ENCODE measurements at regions not wholly inside any gene's neighbourhood (a gene's known extent, or its start where the extent isn't known, plus 50 kb on each side); places are given as distances from the start of the nearest gene placed in this dataset.

GRCh38 chrX:5397409-5397808, 831.3 kb downstream of the NLGN4X start:
- FAIRE-seq = no peak

GRCh38 chrX:5390376-5390775, 838.3 kb downstream of the NLGN4X start:
- Histone ChIP-seq H3K9me3 (ENCODE audit: control insufficient read depth, low read depth, low read length) (peaks cover 2% of the 10 kb centered on the region), H3K79me2 (ENCODE audit: control insufficient read depth, insufficient read depth, low read length) (no peaks in the 10 kb centered on the region), H2AFZ (ENCODE audit: control insufficient read depth, low read length) (no peak overlapping the region), H3K27ac (ENCODE audit: control insufficient read depth, insufficient read depth, low read length) (no peak overlapping the region), H3K9ac (ENCODE audit: control insufficient read depth, extremely low read depth, insufficient read depth, low read length) (no peak overlapping the region), H3K9me1 (ENCODE audit: control insufficient read depth, extremely low read depth, insufficient read depth, low read length) (no peaks in the 10 kb centered on the region), H3K36me3 (ENCODE audit: control insufficient read depth in 2 of 2, extremely low read depth in 1 of 2, insufficient read depth in 2 of 2, low read length in 2 of 2) (no peaks in the 10 kb centered on the region), H4K20me1 (ENCODE audit: control insufficient read depth, extremely low read depth, insufficient read depth, low read length) (no peaks in the 10 kb centered on the region), H3K27me3 (ENCODE audit: control insufficient read depth, extremely low read depth, insufficient read depth, low read length) (no peaks in the 10 kb centered on the region), H3K4me1 (ENCODE audit: control insufficient read depth, extremely low read depth, insufficient read depth, low read length) (no peaks in the 10 kb centered on the region), H3K4me3 (ENCODE audit: control insufficient read depth in 2 of 3, extremely low read depth in 1 of 3, insufficient read depth in 2 of 3, low read depth in 1 of 3, low read length in 3 of 3) (no peak overlapping the region), H3K4me2 (ENCODE audit: control insufficient read depth, extremely low read depth, insufficient read depth, low read depth, low read length) (no peak overlapping the region)
- DNase-seq (ENCODE audit: low read depth, low spot score) = no peak
- TF ChIP-seq CTCF (optimal IDR thresholded peaks at IDR 0.05 in 1 of 3, IDR thresholded peaks at IDR 0.05 in 1 of 3, conservative IDR thresholded peaks at IDR 0.05 in 1 of 3; ENCODE audit: extremely low read depth in 1 of 3, insufficient read depth in 2 of 3, low read length in 3 of 3) = no peak
- TF ChIP-seq EZH2 (IDR thresholded peaks at IDR 0.05; ENCODE audit: low read length) = no peak
- no peak for FAIRE-seq
- dilution Hi-C loops (cut with MboI; ENCODE audit: extremely low pct_ligation_motif_present, low sequenced_read_pairs) = no loop called here

More at GRCh38 chrX:5397409-5397808, 831.3 kb downstream of the NLGN4X start:
- H2AFZ ChIP-seq (ENCODE audit: control insufficient read depth, low read length) = no peak overlapping the region
- no peaks in the 10 kb centered on the region for H4K20me1 ChIP-seq (ENCODE audit: control insufficient read depth, extremely low read depth, insufficient read depth, low read length)
- no peak overlapping the region for H3K4me3 ChIP-seq (ENCODE audit: control insufficient read depth in 2 of 3, extremely low read depth in 1 of 3, insufficient read depth in 2 of 3, low read depth in 1 of 3, low read length in 3 of 3)
- no peak for DNase-seq (ENCODE audit: low read depth, low spot score)
- H3K9me1 ChIP-seq (ENCODE audit: control insufficient read depth, extremely low read depth, insufficient read depth, low read length) = no peaks in the 10 kb centered on the region
- peaks cover 3% of the 10 kb centered on the region for H3K9me3 ChIP-seq (ENCODE audit: control insufficient read depth, low read depth, low read length)
- no peak overlapping the region for H3K4me2 ChIP-seq (ENCODE audit: control insufficient read depth, extremely low read depth, insufficient read depth, low read depth, low read length)
- no peaks in the 10 kb centered on the region for H3K4me1 ChIP-seq (ENCODE audit: control insufficient read depth, extremely low read depth, insufficient read depth, low read length)
- H3K79me2 ChIP-seq (ENCODE audit: control insufficient read depth, insufficient read depth, low read length) = no peaks in the 10 kb centered on the region
- H3K27ac ChIP-seq (ENCODE audit: control insufficient read depth, insufficient read depth, low read length) = no peak overlapping the region
- H3K36me3 ChIP-seq (ENCODE audit: control insufficient read depth in 2 of 2, extremely low read depth in 1 of 2, insufficient read depth in 2 of 2, low read length in 2 of 2) = no peaks in the 10 kb centered on the region
- no peaks in the 10 kb centered on the region for H3K27me3 ChIP-seq (ENCODE audit: control insufficient read depth, extremely low read depth, insufficient read depth, low read length)
- dilution Hi-C loops (cut with MboI; ENCODE audit: extremely low pct_ligation_motif_present, low sequenced_read_pairs) = no loop called here
- no peak overlapping the region for H3K9ac ChIP-seq (ENCODE audit: control insufficient read depth, extremely low read depth, insufficient read depth, low read length)
- TF ChIP-seq EZH2 (IDR thresholded peaks at IDR 0.05; ENCODE audit: low read length) (no peak), CTCF (optimal IDR thresholded peaks at IDR 0.05 in 1 of 3, IDR thresholded peaks at IDR 0.05 in 1 of 3, conservative IDR thresholded peaks at IDR 0.05 in 1 of 3; ENCODE audit: extremely low read depth in 1 of 3, insufficient read depth in 2 of 3, low read length in 3 of 3) (no peak)
